Osteocyte (in vitro differentiated cells): ENCODE measurements at regions not wholly inside any gene's neighbourhood (a gene's known extent, or its start where the extent isn't known, plus 50 kb on each side); places are given as distances from the start of the nearest gene placed in this dataset.

Experiments
- DNase-seq: peaks from one replicate; pipeline ENCODE4 v3.0.0; 2021; ENCODE audit warnings: mixed read lengths; ENCODE audit not compliant: unreplicated experiment; ENCODE audit errors: extremely low spot score
- H3K27ac Mint-ChIP-seq: one replicate; pipeline ENCODE4 v1.8.0; 2021; ENCODE audit warnings: mild to moderate bottlenecking, mixed read lengths; ENCODE audit not compliant: unreplicated experiment
- H3K27me3 Mint-ChIP-seq: one replicate; pipeline ENCODE4 v1.8.0; 2021; ENCODE audit warnings: mixed read lengths; ENCODE audit not compliant: unreplicated experiment
- H3K36me3 Mint-ChIP-seq: one replicate; pipeline ENCODE4 v1.8.0; 2021; ENCODE audit warnings: mixed read lengths; ENCODE audit not compliant: unreplicated experiment
- H3K4me1 Mint-ChIP-seq: one replicate; pipeline ENCODE4 v1.8.0; 2021; ENCODE audit warnings: mixed read lengths; ENCODE audit not compliant: unreplicated experiment
- H3K4me3 Mint-ChIP-seq: one replicate; pipeline ENCODE4 v1.8.0; 2021; ENCODE audit warnings: mild to moderate bottlenecking, moderate library complexity, mixed read lengths; ENCODE audit not compliant: unreplicated experiment
- H3K9me3 Mint-ChIP-seq: one replicate; pipeline ENCODE4 v1.8.0; 2021; ENCODE audit warnings: mixed read lengths; ENCODE audit not compliant: unreplicated experiment
- TF ChIP-seq, protein P1 (sequence below): fragments of 200-600 bp; sonication (generic); IDR thresholded peaks from 2 replicates; pipeline ENCODE4 v1.5.0; 2021; ENCODE audit warnings: antibody characterized with exemption, mild to moderate bottlenecking, moderate library complexity

DNA sequence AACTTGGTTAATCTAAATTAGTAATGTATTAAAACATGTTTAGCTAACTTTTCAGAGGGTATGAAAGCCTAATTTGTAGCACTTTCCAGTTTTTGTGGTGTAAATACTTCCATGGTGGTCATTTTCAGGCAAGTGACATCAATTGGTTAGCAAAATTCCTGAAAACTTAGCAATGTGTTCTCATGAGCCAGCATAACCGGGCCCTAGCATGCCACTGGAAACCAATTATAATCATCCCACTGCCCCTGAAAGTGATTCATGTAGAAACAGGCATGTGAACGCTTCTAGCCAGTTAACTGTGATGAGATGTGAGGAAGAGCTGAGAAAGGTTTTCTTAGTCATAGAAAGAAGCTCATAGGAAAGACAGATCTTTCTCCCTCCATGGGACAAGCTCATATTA is 417.2 kb downstream of the TLR4 start:
- no peaks in the 10 kb centered on the region for H3K36me3 Mint-ChIP-seq
- no peak overlapping the region for H3K4me3 Mint-ChIP-seq
- no peak for DNase-seq
- H3K27ac Mint-ChIP-seq = no peak overlapping the region
- H3K9me3 Mint-ChIP-seq = peaks cover 5% of the 10 kb centered on the region
- TF ChIP-seq, protein P1, sequence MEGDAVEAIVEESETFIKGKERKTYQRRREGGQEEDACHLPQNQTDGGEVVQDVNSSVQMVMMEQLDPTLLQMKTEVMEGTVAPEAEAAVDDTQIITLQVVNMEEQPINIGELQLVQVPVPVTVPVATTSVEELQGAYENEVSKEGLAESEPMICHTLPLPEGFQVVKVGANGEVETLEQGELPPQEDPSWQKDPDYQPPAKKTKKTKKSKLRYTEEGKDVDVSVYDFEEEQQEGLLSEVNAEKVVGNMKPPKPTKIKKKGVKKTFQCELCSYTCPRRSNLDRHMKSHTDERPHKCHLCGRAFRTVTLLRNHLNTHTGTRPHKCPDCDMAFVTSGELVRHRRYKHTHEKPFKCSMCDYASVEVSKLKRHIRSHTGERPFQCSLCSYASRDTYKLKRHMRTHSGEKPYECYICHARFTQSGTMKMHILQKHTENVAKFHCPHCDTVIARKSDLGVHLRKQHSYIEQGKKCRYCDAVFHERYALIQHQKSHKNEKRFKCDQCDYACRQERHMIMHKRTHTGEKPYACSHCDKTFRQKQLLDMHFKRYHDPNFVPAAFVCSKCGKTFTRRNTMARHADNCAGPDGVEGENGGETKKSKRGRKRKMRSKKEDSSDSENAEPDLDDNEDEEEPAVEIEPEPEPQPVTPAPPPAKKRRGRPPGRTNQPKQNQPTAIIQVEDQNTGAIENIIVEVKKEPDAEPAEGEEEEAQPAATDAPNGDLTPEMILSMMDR = no peak
- no peaks in the 10 kb centered on the region for H3K27me3 Mint-ChIP-seq
- H3K4me1 Mint-ChIP-seq = no peaks in the 10 kb centered on the region

DNA sequence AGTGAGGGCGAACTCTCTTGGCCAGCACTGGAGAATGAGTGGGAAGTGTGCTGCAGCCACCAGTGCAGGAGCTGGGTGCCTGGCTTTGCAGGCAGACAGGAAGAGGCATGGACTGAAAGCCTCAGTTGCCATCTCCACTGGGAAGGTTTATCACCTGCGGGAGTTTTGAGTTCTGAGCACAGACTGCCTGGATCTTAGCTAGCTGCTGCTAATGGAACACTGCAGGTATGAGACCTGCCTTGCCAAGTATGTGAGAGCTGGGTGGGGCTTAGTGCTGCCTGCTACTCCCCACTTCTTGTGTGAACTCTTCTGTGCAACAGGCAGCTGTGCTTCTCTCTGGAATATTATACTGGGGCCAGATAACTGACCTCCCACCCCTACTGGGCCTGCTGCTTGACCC is 424.1 kb downstream of the TLR4 start:
- no peaks in the 10 kb centered on the region for H3K4me1 Mint-ChIP-seq
- no peak overlapping the region for H3K27ac Mint-ChIP-seq
- H3K4me3 Mint-ChIP-seq = no peak overlapping the region
- no peaks in the 10 kb centered on the region for H3K27me3 Mint-ChIP-seq
- no peak for DNase-seq
- TF ChIP-seq, protein P1 = no peak
- peaks cover 19% of the 10 kb centered on the region for H3K9me3 Mint-ChIP-seq
- no peaks in the 10 kb centered on the region for H3K36me3 Mint-ChIP-seq

DNA sequence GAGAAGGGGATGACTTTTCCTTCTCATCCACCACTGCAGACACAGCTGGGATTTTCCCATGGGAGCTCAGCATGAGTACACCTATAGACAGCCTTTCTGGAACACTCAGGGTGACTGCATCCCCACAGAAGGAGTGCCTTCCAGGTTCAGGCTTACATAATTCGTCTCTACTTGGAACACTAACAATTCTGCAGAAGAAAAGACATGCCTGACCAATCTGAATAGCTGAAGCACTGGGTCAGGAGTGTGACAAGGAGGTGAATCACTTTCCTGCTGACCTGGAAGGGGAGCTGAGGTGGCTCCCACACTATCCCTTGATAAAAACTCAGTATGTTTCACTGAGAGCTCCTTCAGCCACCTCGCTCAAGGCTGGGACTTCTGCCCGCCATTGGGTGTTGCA is 425.3 kb downstream of the TLR4 start:
- TF ChIP-seq, protein P1 = no peak
- Mint-ChIP-seq H3K4me1 (no peaks in the 10 kb centered on the region), H3K27ac (no peak overlapping the region), H3K27me3 (no peaks in the 10 kb centered on the region), H3K36me3 (no peaks in the 10 kb centered on the region), H3K4me3 (no peak overlapping the region), H3K9me3 (peaks cover 19% of the 10 kb centered on the region)
- DNase-seq = no peak

DNA sequence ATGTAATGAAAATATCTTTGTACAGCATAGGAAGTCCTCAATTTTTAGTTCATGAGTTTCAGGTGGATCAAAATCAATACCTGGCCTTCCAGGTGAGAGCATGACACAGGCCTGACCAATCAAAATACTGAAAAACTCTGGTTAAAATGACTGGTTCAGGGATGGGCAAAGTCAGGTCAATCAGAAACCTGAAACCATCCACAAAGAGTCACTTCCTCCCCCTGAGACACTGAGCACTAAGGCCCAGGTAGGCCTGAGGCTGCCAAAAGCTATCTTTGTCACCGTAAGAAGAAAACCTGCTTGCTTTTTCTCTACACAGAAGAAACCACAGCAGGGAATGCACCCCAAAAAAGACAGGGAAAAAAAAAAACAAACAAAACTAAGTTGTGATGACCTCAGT is 444.8 kb downstream of the TLR4 start:
- Mint-ChIP-seq H3K4me1 (no peaks in the 10 kb centered on the region), H3K27ac (no peak overlapping the region), H3K4me3 (no peak overlapping the region), H3K9me3 (no peaks in the 10 kb centered on the region), H3K27me3 (no peaks in the 10 kb centered on the region), H3K36me3 (no peaks in the 10 kb centered on the region)
- TF ChIP-seq, protein P1 = no peak
- no peak for DNase-seq

DNA sequence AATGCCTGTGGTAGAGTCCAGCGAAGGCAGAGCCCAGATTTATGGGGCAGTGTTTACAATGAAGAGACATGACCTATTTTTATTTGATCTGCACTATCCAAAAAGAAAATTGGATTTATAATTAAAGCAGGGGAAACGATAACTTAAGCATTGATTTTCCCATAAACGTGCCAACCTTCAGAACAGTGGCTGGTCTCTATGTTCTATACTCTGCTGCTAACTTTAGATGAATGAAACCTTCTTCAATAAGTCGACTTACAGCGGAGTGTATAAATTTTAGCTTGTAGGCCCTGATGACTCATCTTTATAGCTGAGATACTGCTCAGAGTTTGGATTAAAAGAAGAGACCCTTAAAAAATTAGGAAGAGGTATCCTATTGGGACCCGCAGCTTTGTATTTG is 452.6 kb downstream of the TLR4 start:
- Mint-ChIP-seq H3K36me3 (no peaks in the 10 kb centered on the region), H3K27ac (no peak overlapping the region), H3K9me3 (no peaks in the 10 kb centered on the region), H3K4me1 (no peaks in the 10 kb centered on the region), H3K27me3 (no peaks in the 10 kb centered on the region), H3K4me3 (no peak overlapping the region)
- TF ChIP-seq, protein P1 = no peak
- no peak for DNase-seq
